Body of pancreas (tissue), 4 donors: ENCODE measurements at regions not wholly inside any gene's neighbourhood (a gene's known extent, or its start where the extent isn't known, plus 50 kb on each side); places are given as distances from the start of the nearest gene placed in this dataset.

Experiments
- ATAC-seq: fragments of 150-250 bp; one replicate; pipeline ENCODE4 v1.9.1; 2016
- DNase-seq, 4 donors: peaks; one replicate each; pipeline ENCODE4 v3.0.0-alpha.2; 2019
- H3K27ac ChIP-seq, 4 donors: fragments of 200-600 bp; sonication (generic); 1 replicate in 3 of 4; 2 replicates in 1 of 4; pipeline versions ENCODE4 v1.5.1 to v1.6.1; 2016 to 2019; ENCODE audit warnings: mild to moderate bottlenecking in 1 of 4, mixed read lengths in 1 of 4, moderate library complexity in 1 of 4
- H3K27me3 ChIP-seq, 2 donors: fragments of 200-600 bp; sonication (generic); one replicate each; pipeline ENCODE4 v1.6.0; 2016; ENCODE audit warnings: mild to moderate bottlenecking in 1 of 2
- H3K36me3 ChIP-seq, 2 donors: fragments of 200-600 bp; sonication (generic); replicated peaks in 1 of 2; 2 replicates each; pipeline ENCODE4 v1.5.1; 2016; ENCODE audit warnings: low read depth in 2 of 2; ENCODE audit not compliant: insufficient read depth in 1 of 2
- H3K4me1 ChIP-seq: fragments of 200-600 bp; sonication (generic); one replicate; pipeline ENCODE4 v1.6.0; 2016
- H3K4me3 ChIP-seq, 2 donors: fragments of 200-600 bp; sonication (generic); 1 replicate in 1 of 2; 2 replicates in 1 of 2; pipeline ENCODE4 v1.5.1; 2016 to 2019
- H3K9me3 ChIP-seq, 3 donors: fragments of 200-600 bp; sonication (generic); 1 replicate in 2 of 3; 2 replicates in 1 of 3; pipeline ENCODE4 v1.5.1; 2016
- CTCF ChIP-seq, 7 experiments: fragments of 450-650 bp in 4 of 7; fragments of 200-600 bp in 3 of 7; sonication (generic) in 3 of 7; IDR thresholded peaks; one replicate each; pipeline ENCODE4 v1.5.1; 2016 to 2019; ENCODE audit warnings: antibody characterized with exemption in 7 of 7
- POLR2A ChIP-seq, 3 donors: fragments of 450-650 bp; IDR thresholded peaks; one replicate each; pipeline ENCODE4 v1.6.1; 2016; ENCODE audit warnings: antibody characterized with exemption in 3 of 3, mild to moderate bottlenecking in 2 of 3
- whole genome bisulfite sequencing, 2 donors: methylation state at CpG; one replicate each; pipeline ENCODE4 v1.1.5; 2017; 5-methylcytosine and 5-hydroxymethylcytosine counted together
- intact Hi-C: fragments of 100-400 bp; cut with DNase I; formaldehyde crosslinking; loops from one replicate; pipeline ENCODE4 v1.15.1; 2023

GRCh38 chr21:16910435-16911165 is 602.2 kb upstream of the CXADR start:
- no peak for TF ChIP-seq POLR2A (IDR thresholded peaks at IDR 0.05)
- no peak for TF ChIP-seq CTCF (IDR thresholded peaks at IDR 0.05)
- Histone ChIP-seq H3K4me1 (no peaks in the 10 kb centered on the region), H3K27ac (no peak overlapping the region), H3K9me3 (no peaks in the 10 kb centered on the region), H3K36me3 (no peaks in the 10 kb centered on the region), H3K27me3 (no peaks in the 10 kb centered on the region), H3K4me3 (no peak overlapping the region)
- 50% methylated on average over 4 of the region's 4 CpGs for WGBS, 2 donors
- no peak for ATAC-seq
- intact Hi-C loops, result no loop called here
- no peak for DNase-seq

GRCh38 chr21:16911166-16911607 is 601.7 kb upstream of the CXADR start:
- intact Hi-C loops, result no loop called here
- Histone ChIP-seq H3K9me3 (no peaks in the 10 kb centered on the region), H3K4me3 (no peak overlapping the region), H3K27me3 (no peaks in the 10 kb centered on the region), H3K27ac (no peak overlapping the region), H3K36me3 (no peaks in the 10 kb centered on the region), H3K4me1 (no peaks in the 10 kb centered on the region)
- TF ChIP-seq POLR2A (IDR thresholded peaks at IDR 0.05), result no peak
- ATAC-seq (no peak), DNase-seq (no peak)
- 26 to 42% methylated on average over 1 of the region's 1 CpG for WGBS, 2 donors

GRCh38 chr21:16912075-16912474 is 600.8 kb upstream of the CXADR start:
- H3K27me3 ChIP-seq, result no peaks in the 10 kb centered on the region
- no peaks in the 10 kb centered on the region for H3K4me1 ChIP-seq
- no peak overlapping the region for H3K4me3 ChIP-seq
- no peaks in the 10 kb centered on the region for H3K36me3 ChIP-seq
- no peak overlapping the region for H3K27ac ChIP-seq
- no peak for TF ChIP-seq POLR2A (IDR thresholded peaks at IDR 0.05)
- no peak for TF ChIP-seq CTCF (IDR thresholded peaks at IDR 0.05)
- no peaks in the 10 kb centered on the region for H3K9me3 ChIP-seq
- DNase-seq, result no peak
- no peak for ATAC-seq
- intact Hi-C loops, result no loop called here
- WGBS, 2 donors, result 11 to 18% methylated on average over 2 of the region's 2 CpGs

- Histone ChIP-seq H3K4me3 (no peak overlapping the region), H3K9me3 (no peaks in the 10 kb centered on the region), H3K27ac (no peak overlapping the region), H3K36me3 (no peaks in the 10 kb centered on the region), H3K27me3 (no peaks in the 10 kb centered on the region), H3K4me1 (no peaks in the 10 kb centered on the region)
- no peak for TF ChIP-seq POLR2A (IDR thresholded peaks at IDR 0.05)
- no peak for TF ChIP-seq CTCF (IDR thresholded peaks at IDR 0.05)
- DNase-seq, result no peak
- WGBS, 2 donors, result 47 to 60% methylated on average over 3 of the region's 3 CpGs
- no peak for ATAC-seq
- intact Hi-C loops, result no loop called here
Measured at GRCh38 chr21:16913010-16913409, 599.8 kb upstream of the CXADR start.

GRCh38 chr21:16928439-16928838 is 584.4 kb upstream of the CXADR start:
- H3K27ac ChIP-seq, result no peak overlapping the region
- ATAC-seq, result no peak
- H3K9me3 ChIP-seq, result no peaks in the 10 kb centered on the region
- H3K27me3 ChIP-seq, result no peaks in the 10 kb centered on the region
- 0% methylated on average over 1 of the region's 1 CpG for WGBS, 2 donors
- TF ChIP-seq CTCF (IDR thresholded peaks at IDR 0.05) (no peak), POLR2A (IDR thresholded peaks at IDR 0.05) (no peak)
- intact Hi-C loops, result no loop called here
- DNase-seq, result no peak
- H3K4me3 ChIP-seq, result no peak overlapping the region
- H3K36me3 ChIP-seq, result no peaks in the 10 kb centered on the region
- no peaks in the 10 kb centered on the region for H3K4me1 ChIP-seq
